BLaER1 treated with 17β-estradiol and CSF1 and Interleukin-3, amounts not matched to agents 10 nM and 100 nM (cell line): ENCODE measurements at regions not wholly inside any gene's neighbourhood (a gene's known extent, or its start where the extent isn't known, plus 50 kb on each side); places are given as distances from the start of the nearest gene placed in this dataset.
A peak's percentile ranks its signal among the peaks of the same experiment; 100 is the strongest.

Source experiments
- H3K27ac ChIP-seq, 11 experiments: shearing (Covaris generic); formaldehyde crosslinking; 2 replicates each; pipeline ENCODE4 v1.8.1; 2022
- H3K27me3 ChIP-seq, 11 experiments: shearing (Covaris generic); formaldehyde crosslinking; 2 replicates each; pipeline ENCODE4 v1.8.1; 2022
- H3K36me3 ChIP-seq, 11 experiments: shearing (Covaris generic); formaldehyde crosslinking; 2 replicates each; pipeline ENCODE4 v1.8.1; 2022
- H3K4me1 ChIP-seq, 10 experiments: shearing (Covaris generic); formaldehyde crosslinking; 2 replicates each; pipeline ENCODE4 v1.8.1; 2022
- H3K4me2 ChIP-seq, 11 experiments: shearing (Covaris generic); formaldehyde crosslinking; 2 replicates each; pipeline ENCODE4 v1.8.1; 2022
- H3K4me3 ChIP-seq, 10 experiments: shearing (Covaris generic); formaldehyde crosslinking; 2 replicates each; pipeline ENCODE4 v1.8.1; 2022
- H3K9ac ChIP-seq, 11 experiments: shearing (Covaris generic); formaldehyde crosslinking; 2 replicates each; pipeline ENCODE4 v1.8.1; 2022
- H3K9me3 ChIP-seq, 11 experiments: shearing (Covaris generic); formaldehyde crosslinking; replicated peaks in 1 of 11; 2 replicates each; pipeline ENCODE4 v1.8.1; 2022
- H4K20me1 ChIP-seq, 11 experiments: shearing (Covaris generic); formaldehyde crosslinking; 2 replicates each; pipeline ENCODE4 v1.8.1; 2022
- Cebpa-rat ChIP-seq, 11 experiments: shearing (Covaris generic); IDR thresholded peaks; 2 replicates each; pipeline ENCODE4 v1.8.1; 2022

- no peak overlapping the region for H3K9ac ChIP-seq
- H3K4me2 ChIP-seq = no peak overlapping the region
- H3K4me3 ChIP-seq = no peak overlapping the region
- TF ChIP-seq Cebpa-rat (IDR thresholded peaks at IDR 0.05) = no peak
- H4K20me1 ChIP-seq = no peaks in the 10 kb centered on the region
- H3K27me3 ChIP-seq = no peaks in the 10 kb centered on the region
- H3K4me1 ChIP-seq = no peaks in the 10 kb centered on the region
- no peaks in the 10 kb centered on the region for H3K36me3 ChIP-seq
- H3K9me3 ChIP-seq = peaks cover 7 to 27% (median 13%) of the 10 kb centered on the region in 11 experiments; a peak in 21 of 22 replicates
- no peak overlapping the region for H3K27ac ChIP-seq
Measured at GRCh38 chr2:12341215-12341614, 375.5 kb upstream of the TRIB2 start.

- no peak overlapping the region for H3K4me3 ChIP-seq
- peaks cover 0 to 20% (median 6%) of the 10 kb centered on the region in 11 experiments; a peak in 16 of 22 replicates for H3K9me3 ChIP-seq
- no peaks in the 10 kb centered on the region for H4K20me1 ChIP-seq
- no peaks in the 10 kb centered on the region for H3K36me3 ChIP-seq
- no peak overlapping the region for H3K27ac ChIP-seq
- H3K4me1 ChIP-seq = no peaks in the 10 kb centered on the region
- H3K27me3 ChIP-seq = no peaks in the 10 kb centered on the region
- no peak for TF ChIP-seq Cebpa-rat (IDR thresholded peaks at IDR 0.05)
- no peak overlapping the region for H3K4me2 ChIP-seq
- no peak overlapping the region for H3K9ac ChIP-seq
Measured at GRCh38 chr2:12341920-12342319, 374.8 kb upstream of the TRIB2 start.

- Histone ChIP-seq H3K4me3 (no peak overlapping the region), H3K36me3 (no peaks in the 10 kb centered on the region), H3K27me3 (no peaks in the 10 kb centered on the region), H3K4me1 (no peaks in the 10 kb centered on the region), H3K9me3 (peaks cover 0 to 10% (median 0%) of the 10 kb centered on the region in 11 experiments; a peak in 3 of 22 replicates), H3K27ac (no peak overlapping the region), H4K20me1 (no peaks in the 10 kb centered on the region), H3K4me2 (no peak overlapping the region), H3K9ac (no peak overlapping the region)
- TF ChIP-seq Cebpa-rat (IDR thresholded peaks at IDR 0.05) = no peak
Measured at GRCh38 chr2:12343141-12343540, 373.6 kb upstream of the TRIB2 start.

- no peaks in the 10 kb centered on the region for H3K4me1 ChIP-seq
- H4K20me1 ChIP-seq = no peaks in the 10 kb centered on the region
- no peak for TF ChIP-seq Cebpa-rat (IDR thresholded peaks at IDR 0.05)
- no peak overlapping the region for H3K27ac ChIP-seq
- no peaks in the 10 kb centered on the region for H3K36me3 ChIP-seq
- H3K9me3 ChIP-seq = peaks cover 0 to 9% (median 0%) of the 10 kb centered on the region in 11 experiments; a peak in 1 of 22 replicates
- no peak overlapping the region for H3K4me2 ChIP-seq
- H3K4me3 ChIP-seq = no peak overlapping the region
- no peaks in the 10 kb centered on the region for H3K27me3 ChIP-seq
- H3K9ac ChIP-seq = no peak overlapping the region
Measured at GRCh38 chr2:12347066-12347493, 369.7 kb upstream of the TRIB2 start.

- H3K4me3 ChIP-seq = no peak overlapping the region
- no peak for TF ChIP-seq Cebpa-rat (IDR thresholded peaks at IDR 0.05)
- H3K4me1 ChIP-seq = no peaks in the 10 kb centered on the region
- H3K27me3 ChIP-seq = no peaks in the 10 kb centered on the region
- no peak overlapping the region for H3K27ac ChIP-seq
- H3K9me3 ChIP-seq = peaks cover 0 to 9% (median 0%) of the 10 kb centered on the region in 11 experiments; a peak in 1 of 22 replicates
- H3K4me2 ChIP-seq = no peak overlapping the region
- H4K20me1 ChIP-seq = no peaks in the 10 kb centered on the region
- H3K9ac ChIP-seq = no peak overlapping the region
- H3K36me3 ChIP-seq = no peaks in the 10 kb centered on the region
Measured at GRCh38 chr2:12348216-12348615, 368.5 kb upstream of the TRIB2 start.

- H3K27me3 ChIP-seq = no peaks in the 10 kb centered on the region
- H4K20me1 ChIP-seq = no peaks in the 10 kb centered on the region
- H3K4me1 ChIP-seq = no peaks in the 10 kb centered on the region
- H3K36me3 ChIP-seq = no peaks in the 10 kb centered on the region
- no peak overlapping the region for H3K4me2 ChIP-seq
- no peak for TF ChIP-seq Cebpa-rat (IDR thresholded peaks at IDR 0.05)
- H3K9ac ChIP-seq = no peak overlapping the region
- peaks cover 6 to 18% (median 8%) of the 10 kb centered on the region in 11 experiments; a peak in 19 of 22 replicates for H3K9me3 ChIP-seq
- H3K27ac ChIP-seq = no peak overlapping the region
- H3K4me3 ChIP-seq = no peak overlapping the region
Measured at GRCh38 chr2:12350821-12351220, 365.9 kb upstream of the TRIB2 start.

GRCh38 chr2:12352889-12353288 lies 363.8 kb upstream of the TRIB2 start:
- Histone ChIP-seq H3K27ac (no peak overlapping the region), H3K4me1 (no peaks in the 10 kb centered on the region)
- TF ChIP-seq Cebpa-rat (IDR thresholded peaks at IDR 0.05) = no peak

GRCh38 chr2:12361506-12361905 lies 355.2 kb upstream of the TRIB2 start:
- TF ChIP-seq Cebpa-rat (IDR thresholded peaks at IDR 0.05) = no peak
- Histone ChIP-seq H3K27me3 (no peaks in the 10 kb centered on the region), H3K27ac (no peak overlapping the region), H3K4me2 (no peak overlapping the region), H4K20me1 (no peaks in the 10 kb centered on the region), H3K9ac (no peak overlapping the region), H3K4me1 (peaks cover 0 to 7% (median 0%) of the 10 kb centered on the region in 10 experiments; a peak in 2 of 20 replicates), H3K4me3 (no peak overlapping the region), H3K36me3 (no peaks in the 10 kb centered on the region), H3K9me3 (peaks cover 4 to 31% (median 13%) of the 10 kb centered on the region in 11 experiments; a peak in 15 of 22 replicates)

More at GRCh38 chr2:12352889-12353288, 363.8 kb upstream of the TRIB2 start:
- no peaks in the 10 kb centered on the region for H3K27me3 ChIP-seq
- H3K4me2 ChIP-seq = no peak overlapping the region
- H4K20me1 ChIP-seq = no peaks in the 10 kb centered on the region
- H3K4me3 ChIP-seq = no peak overlapping the region
- no peak overlapping the region for H3K9ac ChIP-seq
- peaks cover 9 to 28% (median 16%) of the 10 kb centered on the region in 11 experiments; a peak in 21 of 22 replicates for H3K9me3 ChIP-seq
- no peaks in the 10 kb centered on the region for H3K36me3 ChIP-seq

GRCh38 chr2:12363138-12363537 lies 353.6 kb upstream of the TRIB2 start:
- no peak overlapping the region for H3K9ac ChIP-seq
- no peak overlapping the region for H3K27ac ChIP-seq
- H3K4me2 ChIP-seq = peak overlapping the region in 2 of 11 experiments; percentile 4 to 58; a peak in 3 of 22 replicates
- H4K20me1 ChIP-seq = no peaks in the 10 kb centered on the region
- TF ChIP-seq Cebpa-rat (IDR thresholded peaks at IDR 0.05) = no peak
- no peaks in the 10 kb centered on the region for H3K27me3 ChIP-seq
- no peak overlapping the region for H3K4me3 ChIP-seq
- peaks cover 0 to 10% (median 0%) of the 10 kb centered on the region in 10 experiments; a peak in 2 of 20 replicates for H3K4me1 ChIP-seq
- no peaks in the 10 kb centered on the region for H3K36me3 ChIP-seq
- peaks cover 4 to 31% (median 13%) of the 10 kb centered on the region in 11 experiments; a peak in 13 of 22 replicates for H3K9me3 ChIP-seq

- no peak for TF ChIP-seq Cebpa-rat (IDR thresholded peaks at IDR 0.05)
- H3K9me3 ChIP-seq = peaks cover 4 to 31% (median 13%) of the 10 kb centered on the region in 11 experiments; a peak in 13 of 22 replicates
- H3K4me3 ChIP-seq = no peak overlapping the region
- H3K36me3 ChIP-seq = no peaks in the 10 kb centered on the region
- H3K27ac ChIP-seq = no peak overlapping the region
- no peak overlapping the region; a peak in 1 of 22 replicates for H3K4me2 ChIP-seq
- H3K9ac ChIP-seq = no peak overlapping the region
- H3K4me1 ChIP-seq = peaks cover 0 to 10% (median 0%) of the 10 kb centered on the region in 10 experiments; a peak in 2 of 20 replicates
- no peaks in the 10 kb centered on the region for H3K27me3 ChIP-seq
- H4K20me1 ChIP-seq = no peaks in the 10 kb centered on the region
Measured at GRCh38 chr2:12363569-12363968, 353.2 kb upstream of the TRIB2 start.
